HCT116 (cell line): ENCODE measurements at regions not wholly inside any gene's neighbourhood (a gene's known extent, or its start where the extent isn't known, plus 50 kb on each side); places are given as distances from the start of the nearest gene placed in this dataset.

Source experiments
- CEBPB ChIP-seq: IDR thresholded peaks from 2 replicates; pipeline ENCODE4 v1.6.1; 2012; ENCODE audit warnings: low read depth
- EZH2 ChIP-seq: fragments of 200-600 bp; sonication (generic); IDR thresholded peaks from 2 replicates; pipeline ENCODE4 v1.6.1; 2017; ENCODE audit warnings: antibody characterized with exemption, mixed run types
- POLR2A ChIP-seq: IDR thresholded peaks from 2 replicates; pipeline ENCODE4 v1.7.0; 2011; ENCODE audit warnings: borderline replicate concordance; ENCODE audit not compliant: insufficient read depth, insufficient read length; ENCODE audit errors: extremely low read depth
- RAD21 ChIP-seq: IDR thresholded peaks from 2 replicates; pipeline ENCODE4 v1.6.1; 2012; ENCODE audit warnings: low read depth, mild to moderate bottlenecking
- SIN3A ChIP-seq: IDR thresholded peaks from 2 replicates; pipeline ENCODE4 v1.6.1; 2012; ENCODE audit warnings: low read depth
- SRF ChIP-seq: IDR thresholded peaks from 2 replicates; pipeline ENCODE4 v1.6.1; 2012; ENCODE audit warnings: low read depth
- YY1 ChIP-seq: IDR thresholded peaks from 2 replicates; pipeline ENCODE4 v1.6.1; 2011; ENCODE audit warnings: low read length, low read depth, moderate library complexity, mild to moderate bottlenecking; ENCODE audit not compliant: insufficient replicate concordance; ENCODE audit errors: extremely low read depth
- TF ChIP-seq, protein P1 (sequence below), 3 experiments: fragments of 200-600 bp in 1 of 3; sonication (generic) in 1 of 3; IDR thresholded peaks in 2 of 3; conservative IDR thresholded peaks in 1 of 3; 2 replicates each; pipeline ENCODE4 v1.5.1; 2012 to 2017; ENCODE audit warnings: low read depth in 2 of 3, low read length in 2 of 3, antibody characterized with exemption in 1 of 3, borderline replicate concordance in 1 of 3, control low read depth in 1 of 3, mild to moderate bottlenecking in 1 of 3, mixed read lengths in 1 of 3, mixed run types in 1 of 3, moderate library complexity in 1 of 3; ENCODE audit not compliant: insufficient read depth in 1 of 3
- TF ChIP-seq, protein P2 (sequence below): IDR thresholded peaks from 2 replicates; pipeline ENCODE4 v1.6.1; 2012; ENCODE audit warnings: low read depth
- TF ChIP-seq, protein P3 (sequence below): IDR thresholded peaks from 2 replicates; pipeline ENCODE4 v1.6.1; 2011; ENCODE audit warnings: mild to moderate bottlenecking, low read length, moderate library complexity; ENCODE audit not compliant: insufficient replicate concordance; ENCODE audit errors: extremely low read depth

DNA sequence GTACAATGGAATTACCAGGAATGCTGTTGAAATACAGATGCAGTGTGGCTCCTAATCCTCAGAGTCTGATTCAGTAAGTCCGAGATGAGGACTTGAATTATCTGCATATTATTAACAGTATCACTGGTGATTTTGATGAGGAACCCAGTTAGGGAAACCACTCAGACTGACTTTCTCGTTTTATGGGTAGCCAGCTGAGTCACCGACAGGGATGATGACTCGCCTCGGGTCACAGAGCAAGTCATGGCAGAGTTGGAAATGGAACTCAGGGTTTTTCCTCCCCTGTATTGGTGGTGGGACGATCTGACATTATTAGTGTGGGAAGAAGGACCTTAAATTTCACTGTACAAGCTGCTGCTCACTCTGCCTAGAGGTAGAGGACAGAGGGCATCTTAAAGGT is 51.3 kb downstream of the RTL9 start:
- TF ChIP-seq, protein P1, sequence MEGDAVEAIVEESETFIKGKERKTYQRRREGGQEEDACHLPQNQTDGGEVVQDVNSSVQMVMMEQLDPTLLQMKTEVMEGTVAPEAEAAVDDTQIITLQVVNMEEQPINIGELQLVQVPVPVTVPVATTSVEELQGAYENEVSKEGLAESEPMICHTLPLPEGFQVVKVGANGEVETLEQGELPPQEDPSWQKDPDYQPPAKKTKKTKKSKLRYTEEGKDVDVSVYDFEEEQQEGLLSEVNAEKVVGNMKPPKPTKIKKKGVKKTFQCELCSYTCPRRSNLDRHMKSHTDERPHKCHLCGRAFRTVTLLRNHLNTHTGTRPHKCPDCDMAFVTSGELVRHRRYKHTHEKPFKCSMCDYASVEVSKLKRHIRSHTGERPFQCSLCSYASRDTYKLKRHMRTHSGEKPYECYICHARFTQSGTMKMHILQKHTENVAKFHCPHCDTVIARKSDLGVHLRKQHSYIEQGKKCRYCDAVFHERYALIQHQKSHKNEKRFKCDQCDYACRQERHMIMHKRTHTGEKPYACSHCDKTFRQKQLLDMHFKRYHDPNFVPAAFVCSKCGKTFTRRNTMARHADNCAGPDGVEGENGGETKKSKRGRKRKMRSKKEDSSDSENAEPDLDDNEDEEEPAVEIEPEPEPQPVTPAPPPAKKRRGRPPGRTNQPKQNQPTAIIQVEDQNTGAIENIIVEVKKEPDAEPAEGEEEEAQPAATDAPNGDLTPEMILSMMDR (IDR thresholded peaks at IDR 0.05 in 2 of 3, conservative IDR thresholded peaks at IDR 0.05 in 1 of 3; ENCODE audit: borderline replicate concordance in 1 of 3, insufficient read depth in 1 of 3, low read depth in 2 of 3, low read length in 2 of 3): no peak
- TF ChIP-seq YY1 (no peak), RAD21 (no peak), POLR2A (no peak), CEBPB (no peak), SIN3A (no peak), EZH2 (no peak), SRF (no peak)
- TF ChIP-seq, protein P2, sequence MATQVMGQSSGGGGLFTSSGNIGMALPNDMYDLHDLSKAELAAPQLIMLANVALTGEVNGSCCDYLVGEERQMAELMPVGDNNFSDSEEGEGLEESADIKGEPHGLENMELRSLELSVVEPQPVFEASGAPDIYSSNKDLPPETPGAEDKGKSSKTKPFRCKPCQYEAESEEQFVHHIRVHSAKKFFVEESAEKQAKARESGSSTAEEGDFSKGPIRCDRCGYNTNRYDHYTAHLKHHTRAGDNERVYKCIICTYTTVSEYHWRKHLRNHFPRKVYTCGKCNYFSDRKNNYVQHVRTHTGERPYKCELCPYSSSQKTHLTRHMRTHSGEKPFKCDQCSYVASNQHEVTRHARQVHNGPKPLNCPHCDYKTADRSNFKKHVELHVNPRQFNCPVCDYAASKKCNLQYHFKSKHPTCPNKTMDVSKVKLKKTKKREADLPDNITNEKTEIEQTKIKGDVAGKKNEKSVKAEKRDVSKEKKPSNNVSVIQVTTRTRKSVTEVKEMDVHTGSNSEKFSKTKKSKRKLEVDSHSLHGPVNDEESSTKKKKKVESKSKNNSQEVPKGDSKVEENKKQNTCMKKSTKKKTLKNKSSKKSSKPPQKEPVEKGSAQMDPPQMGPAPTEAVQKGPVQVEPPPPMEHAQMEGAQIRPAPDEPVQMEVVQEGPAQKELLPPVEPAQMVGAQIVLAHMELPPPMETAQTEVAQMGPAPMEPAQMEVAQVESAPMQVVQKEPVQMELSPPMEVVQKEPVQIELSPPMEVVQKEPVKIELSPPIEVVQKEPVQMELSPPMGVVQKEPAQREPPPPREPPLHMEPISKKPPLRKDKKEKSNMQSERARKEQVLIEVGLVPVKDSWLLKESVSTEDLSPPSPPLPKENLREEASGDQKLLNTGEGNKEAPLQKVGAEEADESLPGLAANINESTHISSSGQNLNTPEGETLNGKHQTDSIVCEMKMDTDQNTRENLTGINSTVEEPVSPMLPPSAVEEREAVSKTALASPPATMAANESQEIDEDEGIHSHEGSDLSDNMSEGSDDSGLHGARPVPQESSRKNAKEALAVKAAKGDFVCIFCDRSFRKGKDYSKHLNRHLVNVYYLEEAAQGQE: no peak
- TF ChIP-seq, protein P3, sequence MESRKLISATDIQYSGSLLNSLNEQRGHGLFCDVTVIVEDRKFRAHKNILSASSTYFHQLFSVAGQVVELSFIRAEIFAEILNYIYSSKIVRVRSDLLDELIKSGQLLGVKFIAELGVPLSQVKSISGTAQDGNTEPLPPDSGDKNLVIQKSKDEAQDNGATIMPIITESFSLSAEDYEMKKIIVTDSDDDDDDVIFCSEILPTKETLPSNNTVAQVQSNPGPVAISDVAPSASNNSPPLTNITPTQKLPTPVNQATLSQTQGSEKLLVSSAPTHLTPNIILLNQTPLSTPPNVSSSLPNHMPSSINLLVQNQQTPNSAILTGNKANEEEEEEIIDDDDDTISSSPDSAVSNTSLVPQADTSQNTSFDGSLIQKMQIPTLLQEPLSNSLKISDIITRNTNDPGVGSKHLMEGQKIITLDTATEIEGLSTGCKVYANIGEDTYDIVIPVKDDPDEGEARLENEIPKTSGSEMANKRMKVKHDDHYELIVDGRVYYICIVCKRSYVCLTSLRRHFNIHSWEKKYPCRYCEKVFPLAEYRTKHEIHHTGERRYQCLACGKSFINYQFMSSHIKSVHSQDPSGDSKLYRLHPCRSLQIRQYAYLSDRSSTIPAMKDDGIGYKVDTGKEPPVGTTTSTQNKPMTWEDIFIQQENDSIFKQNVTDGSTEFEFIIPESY: no peak
